ENCODE measurements at regions not wholly inside any gene's neighbourhood (a gene's known extent, or its start where the extent isn't known, plus 50 kb on each side); places are given as distances from the start of the nearest gene placed in this dataset.
"Not testable (repeated sequence)": the region's sequence is repeated elsewhere in the genome, so short reads cannot be mapped to it uniquely, and the experiment has no call there.

- DNase-seq = no peak
Measured at GRCh38 chr9:87383344-87384150, 114.1 kb upstream of the DAPK1 start.

GRCh38 chr9:87386490-87387025, 111.1 kb upstream of the DAPK1 start:
- DNase-seq = no peak

GRCh38 chr9:87387351-87388011, 110.2 kb upstream of the DAPK1 start:
- DNase-seq = no peak

GRCh38 chr9:87388708-87389107, 109.0 kb upstream of the DAPK1 start:
- not testable (repeated sequence) for DNase-seq

- DNase-seq = no peak
Measured at GRCh38 chr9:87389936-87390335, 107.7 kb upstream of the DAPK1 start.

- DNase-seq = no peak
Measured at GRCh38 chr9:87390361-87390760, 107.3 kb upstream of the DAPK1 start.

- DNase-seq = no peak
Measured at GRCh38 chr9:87392086-87392485, 105.6 kb upstream of the DAPK1 start.

- no peak for DNase-seq
Measured at GRCh38 chr9:87393706-87394230, 103.9 kb upstream of the DAPK1 start.

- DNase-seq = no peak
Measured at GRCh38 chr9:87395804-87396479, 101.7 kb upstream of the DAPK1 start.

- DNase-seq = no peak
Measured at GRCh38 chr9:87401681-87402080, 96.0 kb upstream of the DAPK1 start.

- no peak for DNase-seq
Measured at GRCh38 chr9:87402537-87402936, 95.1 kb upstream of the DAPK1 start.

- no peak for DNase-seq
Measured at GRCh38 chr9:87405677-87406542, 91.8 kb upstream of the DAPK1 start.

- DNase-seq = no peak
Measured at GRCh38 chr9:87406543-87407166, 91.0 kb upstream of the DAPK1 start.

- not testable (repeated sequence) for DNase-seq
Measured at GRCh38 chr9:87410047-87411005, 87.3 kb upstream of the DAPK1 start.

- DNase-seq = no peak
Measured at GRCh38 chr9:87420884-87421283, 76.8 kb upstream of the DAPK1 start.

GRCh38 chr9:87421734-87422133, 75.9 kb upstream of the DAPK1 start:
- DNase-seq = no peak

- DNase-seq = no peak
Measured at GRCh38 chr9:87422999-87423398, 74.7 kb upstream of the DAPK1 start.

- DNase-seq = not testable (repeated sequence)
Measured at GRCh38 chr9:87423885-87424284, 73.8 kb upstream of the DAPK1 start.

- DNase-seq = no peak
Measured at GRCh38 chr9:87425202-87425601, 72.5 kb upstream of the DAPK1 start.

GRCh38 chr9:87427851-87428506, 69.7 kb upstream of the DAPK1 start:
- DNase-seq = no peak

All from stimulated activated CD4-positive, alpha-beta T cell treated with anti-CD3 and anti-CD28 coated beads, Interleukin-15, amount 100 ng/mL, for 24 hours (primary cell).